ENCODE measurements at regions not wholly inside any gene's neighbourhood (a gene's known extent, or its start where the extent isn't known, plus 50 kb on each side); places are given as distances from the start of the nearest gene placed in this dataset.

DNA sequence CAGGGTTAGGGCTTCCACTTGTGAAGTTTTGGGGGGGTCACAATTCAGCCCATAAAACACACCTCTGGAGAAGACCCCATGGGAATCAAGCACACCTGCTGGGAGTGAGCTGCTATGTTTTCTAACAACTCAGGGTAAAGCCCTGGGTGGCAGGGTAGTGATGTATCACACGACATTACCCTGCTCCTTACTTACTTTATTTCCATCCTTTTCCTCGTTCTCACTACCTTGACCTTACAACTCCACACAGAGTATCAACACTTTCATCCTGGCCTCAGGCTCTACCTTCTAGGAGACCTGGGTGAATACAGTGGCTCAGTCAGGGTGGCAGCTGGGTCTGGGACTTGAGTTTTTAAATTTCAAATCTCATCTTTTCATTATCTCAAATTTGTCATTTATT is 290.3 kb downstream of the CYRIA start:
- no peak overlapping the region for H3K4me3 ChIP-seq (ENCODE audit: low read depth, low read length)
- no peak for TF ChIP-seq CTCF (IDR thresholded peaks at IDR 0.05; ENCODE audit: insufficient read depth, low read depth, low read length)
- no peak for DNase-seq (ENCODE audit: low read depth)

GRCh38 chr2:16374671-16375070 is 291.0 kb downstream of the CYRIA start:
- H3K4me3 ChIP-seq (ENCODE audit: low read depth, low read length): no peak overlapping the region
- no peak for TF ChIP-seq CTCF (IDR thresholded peaks at IDR 0.05; ENCODE audit: insufficient read depth, low read depth, low read length)
- DNase-seq (ENCODE audit: low read depth): no peak

DNA sequence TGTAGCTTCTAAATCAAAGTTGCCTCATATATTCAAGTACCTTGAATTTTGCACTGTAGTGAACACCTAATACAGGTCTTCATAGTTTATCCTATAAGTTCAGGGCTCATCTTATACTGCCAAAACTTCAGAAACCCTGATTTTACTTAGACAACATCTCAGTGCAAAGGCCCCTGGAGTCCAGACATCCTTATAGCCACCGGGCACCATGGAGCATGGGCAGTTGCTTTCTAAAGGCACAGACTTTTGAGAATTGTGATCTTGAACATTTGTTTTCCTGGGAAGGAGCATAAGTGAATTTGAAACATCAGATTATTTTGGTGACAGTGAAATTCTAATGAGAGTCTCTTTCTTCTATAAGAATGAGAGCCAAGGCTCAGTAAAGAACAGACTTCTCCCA is 292.3 kb downstream of the CYRIA start:
- no peak for TF ChIP-seq CTCF (IDR thresholded peaks at IDR 0.05; ENCODE audit: insufficient read depth, low read depth, low read length)
- DNase-seq (ENCODE audit: low read depth): no peak
- H3K4me3 ChIP-seq (ENCODE audit: low read depth, low read length): no peak overlapping the region

DNA sequence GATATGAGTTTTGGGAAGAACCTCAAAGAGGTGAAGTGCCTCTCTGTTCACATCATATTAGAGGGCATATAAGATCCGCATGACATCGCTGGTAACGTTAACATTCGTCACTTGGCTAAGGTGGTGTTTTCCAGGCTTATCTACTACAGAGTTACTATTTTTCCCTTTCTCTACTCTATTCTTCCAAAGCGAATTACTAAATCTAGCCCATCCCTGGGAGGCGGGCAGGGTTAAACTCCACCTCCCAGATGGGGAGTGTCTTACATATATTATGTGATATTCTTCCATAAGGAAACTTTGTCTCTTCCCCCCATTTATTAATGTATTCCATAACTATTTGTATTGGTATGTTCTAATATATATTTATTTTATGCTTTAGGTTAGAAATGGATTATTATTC is 293.9 kb downstream of the CYRIA start:
- DNase-seq (ENCODE audit: low read depth): no peak
- no peak for TF ChIP-seq CTCF (IDR thresholded peaks at IDR 0.05; ENCODE audit: insufficient read depth, low read depth, low read length)
- H3K4me3 ChIP-seq (ENCODE audit: low read depth, low read length): no peak overlapping the region

- H3K4me3 ChIP-seq (ENCODE audit: low read depth, low read length): no peak overlapping the region
- no peak for TF ChIP-seq CTCF (IDR thresholded peaks at IDR 0.05; ENCODE audit: insufficient read depth, low read depth, low read length)
- DNase-seq (ENCODE audit: low read depth): no peak
Observed at GRCh38 chr2:16368951-16369350, 296.7 kb downstream of the CYRIA start.

- no peak for TF ChIP-seq CTCF (IDR thresholded peaks at IDR 0.05; ENCODE audit: insufficient read depth, low read depth, low read length)
- no peak for DNase-seq (ENCODE audit: low read depth)
- no peak overlapping the region for H3K4me3 ChIP-seq (ENCODE audit: low read depth, low read length)
Observed at GRCh38 chr2:16368328-16368727, 297.3 kb downstream of the CYRIA start.

DNA sequence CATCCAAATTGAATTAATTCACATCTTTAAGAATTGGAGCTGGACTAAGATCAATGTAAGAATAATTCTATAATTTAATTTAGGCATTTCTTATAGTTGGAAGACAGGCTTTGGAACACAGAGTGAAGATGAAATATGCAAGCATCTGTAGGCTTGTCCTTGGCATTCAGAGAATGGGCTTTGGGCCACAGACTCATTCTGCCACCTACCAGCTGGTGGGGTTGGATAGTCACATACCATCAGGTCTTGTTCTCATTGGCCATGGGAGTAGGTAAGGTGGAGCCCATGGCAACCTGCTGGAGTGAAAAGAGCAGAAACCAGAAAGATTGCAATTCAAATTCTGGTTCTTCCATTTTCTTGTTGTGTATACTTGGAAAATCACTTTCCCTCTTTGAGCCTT is 300.3 kb downstream of the CYRIA start:
- no peak for DNase-seq (ENCODE audit: low read depth)
- no peak for TF ChIP-seq CTCF (IDR thresholded peaks at IDR 0.05; ENCODE audit: insufficient read depth, low read depth, low read length)
- no peak overlapping the region for H3K4me3 ChIP-seq (ENCODE audit: low read depth, low read length)
